Fibroblast of skin of right biceps (primary cell): ENCODE measurements at regions not wholly inside any gene's neighbourhood (a gene's known extent, or its start where the extent isn't known, plus 50 kb on each side); places are given as distances from the start of the nearest gene placed in this dataset.

Experiments
- DNase-seq: peaks from one replicate; pipeline ENCODE4 v3.0.0-alpha.2; 2013

GRCh38 chr20:21653628-21654027 is 51.8 kb upstream of the PAX1 start:
- no peak for DNase-seq

GRCh38 chr20:21643417-21643816 is 62.0 kb upstream of the PAX1 start:
- DNase-seq = no peak

GRCh38 chr20:21640556-21640955 is 64.9 kb upstream of the PAX1 start:
- DNase-seq = peak; percentile 1

GRCh38 chr20:21633829-21634228 is 71.6 kb upstream of the PAX1 start:
- no peak for DNase-seq

GRCh38 chr20:21632735-21633053 is 72.8 kb upstream of the PAX1 start:
- DNase-seq = no peak

GRCh38 chr20:21632031-21632734 is 73.3 kb upstream of the PAX1 start:
- no peak for DNase-seq

GRCh38 chr20:21628800-21629199 is 76.7 kb upstream of the PAX1 start:
- DNase-seq = no peak

DNA sequence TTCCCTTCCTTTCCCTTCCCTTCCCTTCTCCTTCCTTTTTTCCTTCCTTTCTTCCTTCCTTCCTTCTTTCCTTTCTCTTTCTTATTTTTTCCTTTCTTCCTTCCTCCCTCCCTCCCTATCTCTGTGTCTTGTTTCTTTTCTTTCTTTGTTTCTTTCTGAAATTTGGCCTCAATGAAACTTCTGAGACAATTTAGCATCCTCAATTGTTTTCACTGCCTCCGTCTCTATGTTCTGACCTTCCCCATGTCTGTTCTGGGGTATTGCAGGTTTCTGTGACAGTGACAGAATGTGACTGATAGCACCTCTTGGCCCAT is 81.7 kb upstream of the PAX1 start:
- no peak for DNase-seq

- DNase-seq = no peak
Measured at GRCh38 chr20:21623074-21623780, 82.2 kb upstream of the PAX1 start.

DNA sequence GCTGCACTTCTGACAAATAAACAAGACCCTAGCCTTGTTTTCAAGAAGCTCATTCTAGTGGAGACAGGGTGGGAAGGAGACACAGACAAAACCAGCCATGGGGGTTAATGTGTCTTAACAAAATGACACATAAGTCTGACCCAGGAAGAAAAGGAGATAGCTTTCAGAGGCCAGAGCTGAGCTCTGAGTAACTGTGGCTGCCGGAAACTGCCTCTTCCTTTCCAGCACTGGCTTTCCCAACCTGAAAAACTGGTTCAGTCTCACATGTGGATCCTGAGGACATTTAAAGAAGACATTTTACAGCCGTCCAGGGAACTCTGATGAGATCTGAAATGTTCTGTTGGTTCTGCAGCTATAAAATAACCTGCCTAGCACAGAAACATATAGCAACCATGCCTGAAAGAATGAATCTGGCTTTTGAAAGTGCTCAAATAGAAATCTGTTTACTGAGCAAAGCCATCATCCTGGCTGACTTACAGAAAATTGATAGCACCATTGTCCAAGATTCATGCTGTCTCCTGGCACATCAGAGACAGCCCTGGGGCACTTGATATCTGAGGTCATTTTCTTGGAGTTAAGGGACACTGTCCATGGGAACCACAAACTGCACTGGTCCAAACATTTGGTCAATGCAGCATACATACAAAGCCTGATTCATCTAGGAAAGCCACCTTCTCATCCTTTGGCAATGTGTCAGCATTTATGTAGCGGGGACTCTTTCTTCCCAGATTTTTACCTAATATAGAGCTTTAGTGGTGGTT is 83.2 kb upstream of the PAX1 start:
- DNase-seq = no peak

GRCh38 chr20:21618759-21619416 is 86.6 kb upstream of the PAX1 start:
- no peak for DNase-seq

DNA sequence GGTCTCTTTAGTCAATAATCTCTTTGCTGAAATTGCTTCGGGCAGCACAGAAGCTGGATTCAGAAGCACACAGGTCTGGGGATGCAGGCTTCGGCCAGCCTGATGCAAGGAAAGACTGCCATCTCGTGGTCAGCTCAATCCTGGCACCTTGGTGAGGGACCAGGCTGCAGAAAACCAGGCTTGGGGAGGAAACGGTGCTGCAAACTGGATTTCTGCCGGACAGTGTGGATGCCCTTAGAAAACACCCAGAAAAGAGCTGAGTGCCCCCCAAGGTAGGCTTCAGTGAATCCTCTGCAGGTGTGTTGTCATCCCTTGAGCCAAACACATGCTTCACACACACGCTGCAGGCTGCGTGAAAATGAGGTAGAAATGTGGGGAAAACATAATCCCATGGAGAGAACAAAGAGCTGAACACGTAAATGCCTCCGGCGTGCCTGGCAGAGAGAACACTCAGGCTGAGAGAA is 89.8 kb upstream of the PAX1 start:
- DNase-seq = peak; percentile 41

- DNase-seq = no peak
Measured at GRCh38 chr20:21614980-21615379, 90.5 kb upstream of the PAX1 start.

- no peak for DNase-seq
Measured at GRCh38 chr20:21613512-21613911, 92.0 kb upstream of the PAX1 start.

GRCh38 chr20:21609981-21610380 is 95.5 kb upstream of the PAX1 start:
- no peak for DNase-seq

DNA sequence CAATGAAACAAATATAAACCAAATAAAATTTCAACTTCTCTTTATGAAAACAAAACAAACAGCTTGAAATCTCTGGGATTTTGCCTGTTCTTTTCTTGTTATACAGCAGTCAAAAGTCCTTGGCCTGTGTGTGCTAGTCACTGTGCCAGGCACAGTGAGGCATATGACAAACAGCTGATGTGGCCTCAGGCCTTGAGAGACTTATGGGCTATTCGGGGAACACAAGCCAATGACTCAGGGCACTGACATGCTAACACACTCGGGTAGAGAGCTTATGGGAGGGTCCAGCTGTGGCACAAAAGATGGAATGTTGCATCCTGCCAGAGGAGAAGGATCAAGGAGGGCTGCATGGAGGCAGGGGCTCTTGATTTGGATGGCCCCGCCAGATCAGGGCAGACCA is 95.4 kb upstream of the NKX2-2 start:
- DNase-seq = no peak

- DNase-seq = no peak
Measured at GRCh38 chr20:21608777-21609176, 94.9 kb upstream of the NKX2-2 start.

GRCh38 chr20:21607971-21608725 is 94.3 kb upstream of the NKX2-2 start:
- no peak for DNase-seq

DNA sequence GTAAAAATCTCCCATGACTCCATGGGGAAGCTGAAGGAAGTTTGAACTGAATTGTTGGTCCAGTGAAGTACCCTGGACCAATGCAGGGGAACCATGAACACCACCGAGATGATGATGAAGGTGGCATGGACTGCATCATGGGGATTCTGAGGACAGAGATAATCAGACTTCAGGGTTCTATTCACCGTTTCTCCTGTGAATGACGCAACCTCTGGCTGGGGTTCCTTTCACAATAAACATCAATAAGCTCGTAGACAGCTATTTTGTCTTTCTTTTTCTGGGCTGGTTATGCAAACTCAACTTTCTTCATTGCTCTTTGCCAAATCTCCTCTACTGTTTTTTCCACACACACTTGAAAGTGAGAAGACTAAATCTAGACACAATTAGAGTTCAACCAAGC is 87.9 kb upstream of the NKX2-2 start:
- DNase-seq = no peak

DNA sequence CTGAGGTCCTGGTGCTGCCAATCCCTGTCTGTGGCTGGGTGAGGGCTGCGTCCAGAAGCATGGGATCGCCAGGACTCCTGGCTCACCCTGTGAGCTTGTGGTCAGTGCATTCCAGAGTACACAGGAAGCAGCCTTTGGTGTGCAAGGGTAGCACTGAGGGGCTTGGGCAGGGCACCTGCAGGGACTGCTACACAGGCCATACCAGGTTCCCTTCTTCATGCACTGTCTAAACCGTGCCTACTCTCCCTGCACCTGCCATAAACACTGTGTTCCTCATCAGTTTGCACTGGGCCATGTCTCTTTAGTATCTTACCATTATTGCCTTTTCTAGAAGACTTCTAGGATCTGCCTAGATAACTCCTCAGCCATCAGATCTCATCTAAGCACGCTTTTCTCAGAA is 72.8 kb upstream of the NKX2-2 start:
- no peak for DNase-seq

- no peak for DNase-seq
Measured at GRCh38 chr20:21583486-21584168, 69.8 kb upstream of the NKX2-2 start.

DNA sequence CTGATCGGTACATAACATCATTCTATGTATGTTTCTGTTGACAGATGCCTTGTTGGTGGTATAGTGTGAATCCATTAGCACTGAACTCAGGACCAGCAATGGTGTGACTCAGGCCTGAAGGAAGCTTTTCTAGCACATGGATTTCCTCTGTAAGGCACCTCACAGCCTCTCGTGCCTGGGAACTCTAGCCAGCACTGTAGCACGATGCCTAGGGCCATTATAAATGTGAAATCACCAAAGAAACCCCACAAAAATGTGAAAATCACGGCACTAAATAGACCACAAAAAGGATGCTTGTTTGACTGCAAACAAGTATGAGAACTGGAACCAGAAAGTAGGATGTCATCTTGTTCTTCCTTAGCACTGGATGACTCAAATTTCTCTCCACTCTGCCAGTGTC is 63.7 kb upstream of the NKX2-2 start:
- DNase-seq = no peak
